Panc1 (cell line): ENCODE measurements at regions not wholly inside any gene's neighbourhood (a gene's known extent, or its start where the extent isn't known, plus 50 kb on each side); places are given as distances from the start of the nearest gene placed in this dataset.

Source experiments
- ATAC-seq: fragments of 200-7000 bp; cut with Tn5 transposase; 2 replicates; pipeline ENCODE4 v1.9.1; 2020; ENCODE audit warnings: mild to moderate bottlenecking, moderate library complexity
- BruUV-seq: library from RNA; stranded (reverse); fragments of 400-500 nt; replicated peaks from 2 replicates; lab custom pipeline; 2021; lab: Mats Ljungman, UMichigan
- CTCF ChIA-PET: fragments of 300-600 bp; sonication (Branson Sonifier 250); formaldehyde crosslinking; loops from one replicate; lab custom pipeline; 2022; ENCODE audit warnings: antibody characterized with exemption; lab: Charles Lee
- POLR2A ChIA-PET: fragments of 300-600 bp; sonication (Branson Sonifier 250); formaldehyde crosslinking; loops from one replicate; lab custom pipeline; 2022; ENCODE audit warnings: antibody characterized with exemption; lab: Charles Lee
- DNase-seq: peaks from one replicate; pipeline ENCODE4 v3.0.0-alpha.2; 2010; ENCODE audit warnings: low read depth, low spot score
- H3K27ac ChIP-seq: 2 replicates; pipeline ENCODE4 v1.5.1; 2011; ENCODE audit warnings: mild to moderate bottlenecking, low read length, inconsistent platforms
- H3K27me3 ChIP-seq: fragments of 200-500 bp; sonication (Bioruptor generic); 2 replicates; pipeline ENCODE4 v1.6.0; 2014; ENCODE audit warnings: low read length, inconsistent platforms; ENCODE audit not compliant: control insufficient read depth, insufficient read depth
- H3K36me3 ChIP-seq: fragments of 200-500 bp; sonication (Bioruptor generic); 2 replicates; pipeline ENCODE4 v1.5.1; 2014; ENCODE audit warnings: inconsistent platforms, mild to moderate bottlenecking, low read length, moderate library complexity; ENCODE audit not compliant: control insufficient read depth, insufficient read depth
- H3K4me1 ChIP-seq: 2 replicates; pipeline ENCODE4 v1.5.1; 2011; ENCODE audit warnings: inconsistent platforms, mild to moderate bottlenecking, low read length, moderate library complexity; ENCODE audit not compliant: control insufficient read depth, insufficient read depth
- H3K4me3 ChIP-seq, 2 experiments: 2 replicates each; pipeline ENCODE4 v1.5.1; 2011 to 2012; ENCODE audit warnings: low read depth in 2 of 2, low read length in 2 of 2, mild to moderate bottlenecking in 2 of 2, inconsistent platforms in 1 of 2, moderate library complexity in 1 of 2
- H3K9me3 ChIP-seq: fragments of 200-500 bp; sonication (Bioruptor generic); 2 replicates; pipeline ENCODE4 v1.5.1; 2014; ENCODE audit warnings: low read depth, mild to moderate bottlenecking, inconsistent platforms, low read length, moderate library complexity; ENCODE audit not compliant: control insufficient read depth, insufficient read depth
- POLR2AphosphoS5 ChIP-seq: IDR thresholded peaks from 2 replicates; pipeline ENCODE4 v1.6.1; 2012; ENCODE audit warnings: mild to moderate bottlenecking, low read depth, low read length, moderate library complexity
- REST ChIP-seq, 2 experiments: IDR thresholded peaks; 2 replicates each; pipeline ENCODE4 v1.6.1; 2011 to 2012; ENCODE audit warnings: low read depth in 2 of 2, control low read depth in 1 of 2, low read length in 1 of 2, mild to moderate bottlenecking in 1 of 2, moderate library complexity in 1 of 2; ENCODE audit not compliant: insufficient read depth in 1 of 2
- SIN3A ChIP-seq: IDR thresholded peaks from 2 replicates; pipeline ENCODE4 v1.6.1; 2012; ENCODE audit warnings: low read depth, mild to moderate bottlenecking, low read length, moderate library complexity, borderline replicate concordance; ENCODE audit not compliant: insufficient read depth
- TCF7L2 ChIP-seq: IDR thresholded peaks from 2 replicates; pipeline ENCODE4 v1.6.1; 2011; ENCODE audit warnings: mild to moderate bottlenecking, low read depth, low read length, inconsistent platforms
- in situ Hi-C: cut with HindIII; loops from 2 replicates; pipeline ENCODE4 v1.10.0; 2016; ENCODE audit warnings: low sequenced_read_pairs, low pct_unique_long_range_greater_than_20kb
- intact Hi-C: fragments of 100-400 bp; cut with micrococcal nuclease; formaldehyde crosslinking; loops from one replicate; pipeline ENCODE4 v1.10.0; 2022; ENCODE audit not compliant: unreplicated experiment
- TF ChIP-seq, protein P1 (sequence below): fragments of 450-650 bp; IDR thresholded peaks from 2 replicates; pipeline ENCODE4 v1.5.1; 2017; ENCODE audit warnings: mild to moderate bottlenecking

GRCh38 chr9:626596-626995 is 214.9 kb upstream of the DMRT1 start:
- no TSS peak for BruUV-seq

DNA sequence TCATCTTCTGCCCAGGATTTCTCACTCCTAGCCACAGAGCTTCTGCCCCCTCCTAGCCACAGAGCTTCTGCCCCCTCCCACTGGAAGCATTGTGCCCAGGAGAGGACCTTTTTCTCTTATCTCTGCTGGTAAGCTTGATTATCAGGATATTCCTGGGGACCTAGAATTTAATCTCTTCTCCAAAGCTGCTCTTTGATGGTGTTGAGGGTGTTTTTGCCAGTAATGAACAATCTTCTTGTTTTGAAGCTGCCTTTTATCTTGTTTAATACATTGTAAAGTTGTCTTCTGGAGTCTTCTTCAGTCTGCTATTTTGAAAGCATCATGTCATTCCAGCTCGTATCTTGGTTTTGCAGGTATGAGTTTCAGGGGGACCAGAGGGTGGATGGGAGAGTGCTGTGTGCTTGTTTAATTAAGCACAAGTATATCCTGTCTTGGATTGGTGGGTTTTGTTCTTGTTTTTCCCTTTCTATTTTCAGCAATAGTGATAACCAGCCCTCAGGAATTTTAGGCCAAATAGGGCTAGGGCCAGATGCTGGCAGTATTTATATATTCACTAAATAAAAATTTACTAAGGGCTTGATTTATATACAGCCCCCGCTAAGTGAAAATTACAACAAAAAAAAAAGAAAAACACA is 214.0 kb upstream of the DMRT1 start:
- CTCF ChIA-PET, result no interaction called here
- ATAC-seq (no peak), DNase-seq (no peak)
- no peak overlapping the region for H3K27ac ChIP-seq
- no TSS peak for BruUV-seq
- TF ChIP-seq, protein P1, sequence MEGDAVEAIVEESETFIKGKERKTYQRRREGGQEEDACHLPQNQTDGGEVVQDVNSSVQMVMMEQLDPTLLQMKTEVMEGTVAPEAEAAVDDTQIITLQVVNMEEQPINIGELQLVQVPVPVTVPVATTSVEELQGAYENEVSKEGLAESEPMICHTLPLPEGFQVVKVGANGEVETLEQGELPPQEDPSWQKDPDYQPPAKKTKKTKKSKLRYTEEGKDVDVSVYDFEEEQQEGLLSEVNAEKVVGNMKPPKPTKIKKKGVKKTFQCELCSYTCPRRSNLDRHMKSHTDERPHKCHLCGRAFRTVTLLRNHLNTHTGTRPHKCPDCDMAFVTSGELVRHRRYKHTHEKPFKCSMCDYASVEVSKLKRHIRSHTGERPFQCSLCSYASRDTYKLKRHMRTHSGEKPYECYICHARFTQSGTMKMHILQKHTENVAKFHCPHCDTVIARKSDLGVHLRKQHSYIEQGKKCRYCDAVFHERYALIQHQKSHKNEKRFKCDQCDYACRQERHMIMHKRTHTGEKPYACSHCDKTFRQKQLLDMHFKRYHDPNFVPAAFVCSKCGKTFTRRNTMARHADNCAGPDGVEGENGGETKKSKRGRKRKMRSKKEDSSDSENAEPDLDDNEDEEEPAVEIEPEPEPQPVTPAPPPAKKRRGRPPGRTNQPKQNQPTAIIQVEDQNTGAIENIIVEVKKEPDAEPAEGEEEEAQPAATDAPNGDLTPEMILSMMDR, result no peak
- TF ChIP-seq TCF7L2 (no peak), SIN3A (no peak), POLR2AphosphoS5 (no peak), REST (IDR thresholded peaks at IDR 0.05; ENCODE audit: insufficient read depth in 1 of 2, low read depth in 2 of 2, low read length in 1 of 2) (no peak)
- no peaks in the 10 kb centered on the region for H3K36me3 ChIP-seq
- POLR2A ChIA-PET, result no interaction called here
- no peaks in the 10 kb centered on the region for H3K9me3 ChIP-seq
- in situ Hi-C loops, result no loop called here
- no peak overlapping the region for H3K4me3 ChIP-seq
- no peaks in the 10 kb centered on the region for H3K27me3 ChIP-seq
- H3K4me1 ChIP-seq, result no peaks in the 10 kb centered on the region
- intact Hi-C loops, result no loop called here

More at GRCh38 chr9:626596-626995, 214.9 kb upstream of the DMRT1 start:
- Histone ChIP-seq H3K9me3 (no peaks in the 10 kb centered on the region), H3K4me1 (no peaks in the 10 kb centered on the region), H3K36me3 (no peaks in the 10 kb centered on the region), H3K4me3 (no peak overlapping the region), H3K27ac (no peak overlapping the region), H3K27me3 (no peaks in the 10 kb centered on the region)
- TF ChIP-seq POLR2AphosphoS5, result no peak
- no peak for TF ChIP-seq TCF7L2
- TF ChIP-seq, protein P1, result no peak
- no peak for TF ChIP-seq REST (IDR thresholded peaks at IDR 0.05; ENCODE audit: insufficient read depth in 1 of 2, low read depth in 2 of 2, low read length in 1 of 2)
- TF ChIP-seq SIN3A, result no peak
- ChIA-PET POLR2A (interaction anchor here (0.6 kb wide), 1 partner anchor 50 kb away, joined by 3 read pairs; no protein-coding TSS in a partner anchor), CTCF (no interaction called here)
- in situ Hi-C loops, result no loop called here
- DNase-seq (no peak), ATAC-seq (no peak)
- intact Hi-C loops, result no loop called here
